ENCODE measurements at regions not wholly inside any gene's neighbourhood (a gene's known extent, or its start where the extent isn't known, plus 50 kb on each side); places are given as distances from the start of the nearest gene placed in this dataset.
"Not testable (repeated sequence)": the region's sequence is repeated elsewhere in the genome, so short reads cannot be mapped to it uniquely, and the experiment has no call there.

- DNase-seq (ENCODE audit: low read depth in 2 of 2), result no peak
Measured at GRCh38 chr12:115898670-115899069, 378.8 kb downstream of the MED13L start.

DNA sequence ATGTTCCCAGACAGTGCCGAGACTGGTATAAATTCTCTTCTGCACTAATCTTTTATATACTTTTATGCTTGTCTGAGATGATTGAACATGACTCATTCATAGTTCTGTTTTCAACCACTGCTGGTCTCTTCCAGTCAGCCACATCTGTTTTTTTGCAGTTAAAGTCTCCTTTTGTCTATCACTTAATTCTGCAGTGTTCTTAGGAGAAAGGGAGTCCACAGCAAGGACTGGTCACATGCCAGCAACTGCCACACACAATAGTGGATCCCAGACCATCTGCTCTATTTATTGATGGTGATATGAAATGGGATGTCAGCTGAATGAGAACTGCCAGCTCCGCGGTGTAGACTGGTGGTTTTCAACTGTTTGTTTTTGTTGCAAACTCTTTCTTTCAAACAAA lies 379.8 kb downstream of the MED13L start:
- no peak for DNase-seq (ENCODE audit: low read depth in 2 of 2)

DNA sequence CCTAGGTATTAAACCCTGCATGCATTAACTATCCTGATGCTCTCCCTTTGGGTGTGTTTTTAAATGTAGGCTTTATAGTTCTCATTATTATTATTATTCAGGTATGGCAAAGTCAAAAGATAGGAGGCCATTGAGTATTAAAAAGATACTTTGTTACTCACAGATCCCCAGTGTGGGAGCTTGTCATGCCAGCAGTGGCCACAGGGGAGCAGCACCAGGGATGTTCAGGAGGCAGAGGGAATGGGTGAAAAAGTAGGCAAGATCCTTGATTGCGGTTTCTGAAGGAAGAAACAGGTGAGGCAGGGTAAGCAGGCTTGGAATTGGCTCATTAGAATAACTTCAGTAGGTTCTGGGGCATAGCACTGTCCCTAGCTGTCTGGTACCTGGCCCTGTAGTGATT lies 382.2 kb downstream of the MED13L start:
- no peak for DNase-seq (ENCODE audit: low read depth in 2 of 2)

GRCh38 chr12:115891556-115892164 lies 385.8 kb downstream of the MED13L start:
- DNase-seq (ENCODE audit: low read depth in 2 of 2), result no peak

DNA sequence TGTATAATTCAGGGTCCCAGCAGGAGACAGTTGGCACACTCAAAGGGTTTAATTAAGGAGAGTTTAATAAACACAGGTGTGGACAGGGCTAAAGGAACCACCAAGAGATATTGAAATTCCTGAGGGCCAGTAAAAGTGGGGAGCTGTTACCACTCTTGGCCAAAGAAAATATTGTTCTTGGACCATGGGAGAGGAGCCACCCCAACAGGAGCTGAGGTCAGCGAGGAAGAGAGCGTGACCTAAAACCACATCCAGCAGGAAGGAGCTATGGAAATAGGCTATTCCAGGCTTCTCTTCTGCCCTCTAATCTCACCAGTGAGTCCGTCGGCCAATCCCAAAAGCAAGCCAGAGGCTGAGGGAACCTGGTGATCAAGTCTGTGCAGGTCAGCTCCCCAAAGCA lies 390.8 kb downstream of the MED13L start:
- DNase-seq (ENCODE audit: low read depth in 2 of 2), result no peak

DNA sequence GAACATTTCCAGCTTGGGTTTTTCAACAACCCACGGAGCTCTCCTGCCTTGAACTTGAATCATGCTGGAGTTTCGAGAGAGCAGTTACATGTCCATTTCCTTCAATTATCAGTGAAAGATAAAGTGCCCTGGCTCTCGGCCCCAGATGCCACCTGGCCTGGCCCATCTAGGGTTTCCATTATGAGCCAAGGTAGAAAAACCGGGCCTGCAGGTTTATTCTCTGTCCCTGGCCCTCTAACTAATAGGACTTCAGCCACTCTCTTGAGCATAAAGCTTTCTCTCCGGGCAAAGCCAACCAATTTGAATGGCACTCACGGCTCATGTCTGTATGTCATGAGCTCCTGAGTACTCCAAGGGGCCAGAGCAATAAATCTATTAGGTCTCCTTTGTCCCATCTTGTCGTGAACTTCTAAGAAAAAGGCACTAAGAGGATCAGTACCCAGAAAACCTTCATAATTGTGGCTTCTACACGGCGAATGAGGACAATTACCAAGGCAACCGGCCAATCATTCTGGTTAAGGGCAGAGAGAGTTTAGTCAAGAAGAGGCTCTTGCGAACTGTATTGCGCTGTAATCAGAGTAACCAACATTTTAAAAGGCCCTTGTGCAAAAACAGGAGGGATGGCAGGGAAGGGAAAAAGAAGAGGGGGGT lies 392.3 kb downstream of the MED13L start:
- DNase-seq (ENCODE audit: low read depth in 2 of 2), result no peak

- no peak for DNase-seq (ENCODE audit: low read depth in 2 of 2)
Measured at GRCh38 chr12:115882936-115883335, 394.6 kb downstream of the MED13L start.

- no peak for DNase-seq (ENCODE audit: low read depth in 2 of 2)
Measured at GRCh38 chr12:115880238-115880637, 397.3 kb downstream of the MED13L start.

GRCh38 chr12:115879354-115879753 lies 398.1 kb downstream of the MED13L start:
- DNase-seq (ENCODE audit: low read depth in 2 of 2), result no peak

DNA sequence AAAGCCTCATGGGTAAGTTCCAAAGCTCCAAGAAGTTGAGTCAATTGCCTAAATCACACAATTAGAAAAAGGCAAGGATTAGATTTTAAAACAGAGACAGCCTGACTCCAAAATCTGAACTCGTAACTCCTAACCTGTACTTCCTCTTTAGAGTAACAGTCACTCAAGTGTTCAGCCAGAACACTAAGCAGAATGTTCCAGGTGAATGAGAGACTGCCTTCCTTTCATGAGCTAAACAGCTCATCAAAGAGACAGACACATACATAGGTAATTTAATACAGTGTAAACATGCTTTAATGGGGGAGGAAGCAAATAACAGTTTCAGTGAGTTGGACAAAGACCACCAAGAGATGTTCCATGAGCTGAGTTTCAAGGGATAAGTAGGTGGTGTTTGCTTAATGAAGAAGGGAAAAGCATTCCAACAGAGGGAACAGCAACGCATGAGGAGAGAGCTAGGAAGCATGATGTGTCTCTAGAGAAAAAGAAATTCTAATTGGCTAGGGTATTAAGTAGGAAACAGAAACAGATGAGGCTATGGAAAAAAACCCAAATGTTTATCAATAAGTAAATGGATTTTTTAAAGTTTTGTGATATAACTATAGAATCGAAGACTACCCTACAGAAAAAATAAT lies 403.9 kb downstream of the MED13L start:
- DNase-seq (ENCODE audit: low read depth in 2 of 2), result no peak

DNA sequence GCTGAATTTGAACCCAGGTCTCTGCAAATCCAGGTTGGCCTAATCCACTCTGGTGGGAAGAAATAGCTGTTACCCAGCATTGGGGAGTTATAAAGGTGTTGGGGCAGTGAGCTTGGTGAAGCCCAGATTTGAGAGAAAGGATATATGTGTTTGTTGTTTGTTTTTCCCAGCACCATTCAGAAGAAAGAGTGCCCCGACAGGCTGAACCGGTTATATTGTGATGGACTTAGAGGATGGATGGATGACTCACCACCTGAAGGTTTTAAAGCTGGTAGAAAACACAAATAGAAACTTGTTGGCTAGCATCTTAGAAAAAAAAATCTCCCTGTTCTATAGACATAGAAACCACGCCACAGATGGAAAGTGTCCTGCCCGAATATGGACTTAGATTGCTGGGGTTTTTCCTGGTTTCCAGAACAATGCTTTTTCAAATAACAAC lies 404.6 kb downstream of the MED13L start:
- no peak for DNase-seq (ENCODE audit: low read depth in 2 of 2)

DNA sequence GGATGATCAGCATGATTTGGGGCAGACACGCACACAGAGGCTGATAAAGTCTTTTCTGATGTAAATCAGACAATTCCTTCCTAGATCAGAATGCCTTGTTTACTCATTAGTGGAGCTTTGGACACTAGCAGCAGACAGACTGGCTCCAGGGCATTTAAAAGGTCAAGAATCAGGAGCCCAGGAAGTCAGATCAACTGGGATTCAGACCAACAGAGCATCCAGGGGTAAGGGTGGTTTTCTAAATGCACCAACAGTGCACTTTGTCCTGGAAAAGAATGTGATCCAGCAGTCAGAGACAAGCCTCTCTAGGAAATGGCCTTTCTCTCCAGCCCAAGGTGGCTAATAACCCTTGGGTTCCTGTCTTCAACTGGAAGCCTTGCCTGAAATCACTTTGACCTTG lies 405.3 kb downstream of the MED13L start:
- DNase-seq (ENCODE audit: low read depth in 2 of 2), result no peak

- DNase-seq (ENCODE audit: low read depth in 2 of 2), result no peak
Measured at GRCh38 chr12:115871714-115872113, 405.8 kb downstream of the MED13L start.

DNA sequence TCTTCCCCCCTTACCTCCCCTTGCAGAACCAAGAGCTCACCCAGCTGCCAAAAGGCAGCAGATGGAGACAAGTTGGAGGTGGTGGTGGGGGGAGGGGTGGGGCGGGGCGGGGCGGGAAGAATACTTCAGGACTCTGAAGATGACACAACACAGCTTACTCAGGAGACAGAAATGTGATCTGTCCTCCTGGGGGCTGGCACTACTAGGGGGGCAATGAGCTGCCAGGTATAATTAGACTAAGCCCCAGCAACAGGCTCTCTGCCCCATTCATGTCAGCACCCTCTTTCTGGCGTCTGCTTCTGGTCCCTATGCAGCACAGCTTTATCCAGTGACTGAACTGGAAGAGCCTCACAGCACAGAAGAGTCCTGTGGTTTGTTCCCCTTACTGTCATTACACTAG lies 407.0 kb downstream of the MED13L start:
- DNase-seq (ENCODE audit: low read depth in 2 of 2), result no peak

DNA sequence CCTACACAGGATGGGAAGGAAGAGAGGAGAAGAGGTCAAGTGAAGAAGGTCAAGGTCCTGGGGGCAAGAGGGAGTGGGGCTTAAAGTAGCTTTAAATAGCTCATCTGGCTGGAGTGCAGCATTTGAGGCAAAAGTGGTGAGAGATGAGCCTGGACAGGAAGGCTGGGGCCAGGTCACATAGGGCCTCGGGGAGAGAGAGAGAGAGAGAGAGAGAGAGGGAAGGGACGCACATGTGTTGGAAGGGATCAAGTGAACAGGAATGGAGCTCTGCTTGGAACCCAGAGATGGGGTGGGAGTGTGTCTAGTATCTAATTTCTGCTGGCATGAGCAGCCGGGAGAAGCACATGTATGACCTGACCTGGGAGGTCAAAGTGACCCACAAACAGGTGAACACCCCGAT lies 407.5 kb downstream of the MED13L start:
- no peak for DNase-seq (ENCODE audit: low read depth in 2 of 2)

- DNase-seq (ENCODE audit: low read depth in 2 of 2), result no peak
Measured at GRCh38 chr12:115869604-115870003, 407.9 kb downstream of the MED13L start.

DNA sequence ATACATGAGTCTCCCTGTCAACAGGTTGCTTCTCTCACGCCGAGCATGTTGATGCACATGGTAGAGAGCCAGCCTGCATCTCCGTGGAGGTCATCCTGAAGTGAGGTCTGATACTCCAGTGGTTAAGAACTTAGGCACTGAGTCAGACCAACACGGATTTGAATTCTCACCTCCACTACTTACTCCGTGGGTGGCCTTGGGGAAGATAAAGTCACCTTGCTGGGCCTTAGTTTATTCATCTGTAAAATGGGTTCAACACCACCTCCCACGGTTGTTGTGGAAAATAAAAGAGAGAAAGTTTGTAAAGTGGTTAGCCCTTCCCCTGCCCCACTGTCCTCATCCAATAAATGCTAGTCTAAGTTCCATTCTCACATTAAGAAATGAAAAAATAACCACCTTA lies 408.9 kb downstream of the MED13L start:
- no peak for DNase-seq (ENCODE audit: low read depth in 2 of 2)

GRCh38 chr12:115867854-115868253 lies 409.6 kb downstream of the MED13L start:
- no peak for DNase-seq (ENCODE audit: low read depth in 2 of 2)

DNA sequence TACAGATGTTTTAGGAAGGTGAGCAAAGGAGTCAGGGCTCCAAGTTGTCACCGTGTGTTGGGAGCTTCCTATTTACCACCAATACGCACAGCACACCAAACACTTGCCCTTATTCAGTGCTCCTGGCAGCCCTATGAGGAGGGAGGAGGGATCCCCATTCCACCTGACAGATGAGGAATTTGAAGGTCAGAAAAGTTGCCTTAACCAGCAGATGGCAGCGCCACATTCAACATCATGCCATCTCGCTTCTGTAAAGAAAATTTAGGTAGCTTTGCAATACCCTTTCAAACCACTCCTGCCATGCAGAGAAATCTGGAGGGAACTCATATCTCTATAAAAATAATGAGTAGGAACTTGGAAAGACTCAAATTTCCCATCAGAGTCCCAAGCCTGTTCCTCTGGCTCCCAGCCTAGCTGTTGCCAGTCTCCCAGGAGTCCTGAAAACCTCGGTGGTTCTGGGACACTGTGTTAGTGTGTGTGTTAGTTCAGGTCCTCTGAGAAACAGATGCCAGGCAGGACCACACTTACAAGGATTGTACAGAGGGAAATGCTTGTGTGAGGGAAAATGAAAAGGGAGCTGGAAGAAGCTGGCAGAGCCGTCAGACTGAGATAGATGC lies 410.5 kb downstream of the MED13L start:
- no peak for DNase-seq (ENCODE audit: low read depth in 2 of 2)

DNA sequence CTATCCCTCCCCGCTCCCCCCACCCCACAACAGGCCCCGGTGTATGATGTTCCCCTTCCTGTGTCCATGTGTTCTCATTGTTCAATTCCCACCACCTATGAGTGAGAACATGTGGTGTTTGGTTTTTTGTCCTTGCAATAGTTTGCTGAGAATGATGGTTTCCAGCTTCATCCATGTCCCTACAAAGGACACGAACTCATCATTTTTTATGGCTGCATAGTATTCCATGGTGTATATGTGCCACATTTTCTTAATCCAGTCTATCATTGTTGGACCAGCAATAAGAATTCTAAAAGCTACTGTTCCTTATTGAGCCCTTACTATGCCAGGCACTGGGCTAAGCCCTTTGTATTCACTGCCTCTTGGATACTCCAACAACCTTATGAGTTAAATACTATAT lies 411.2 kb downstream of the MED13L start:
- not testable (repeated sequence) for DNase-seq (ENCODE audit: low read depth in 2 of 2)

GRCh38 chr12:115864396-115864795 lies 413.1 kb downstream of the MED13L start:
- DNase-seq (ENCODE audit: low read depth in 2 of 2), result no peak

DNA sequence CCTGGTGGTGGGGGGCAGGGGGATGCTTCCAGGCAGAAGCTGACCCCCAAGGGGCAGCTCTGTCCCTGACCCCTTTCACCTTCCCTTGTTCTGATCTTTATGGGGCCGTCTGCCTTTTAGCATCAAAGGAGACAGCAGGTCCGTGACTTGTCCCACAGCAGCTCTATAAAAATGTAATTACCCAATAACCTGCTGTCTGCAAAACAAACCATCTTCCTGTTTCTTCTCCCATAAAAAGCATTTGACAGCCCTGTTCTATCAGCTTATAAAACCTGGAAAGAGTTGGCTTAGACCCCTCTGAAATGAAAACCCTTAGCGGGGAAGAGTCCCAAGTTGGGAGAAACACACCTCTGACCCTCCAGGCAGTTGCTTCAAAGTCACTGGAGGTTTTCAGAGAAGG lies 416.9 kb downstream of the MED13L start:
- no peak for DNase-seq (ENCODE audit: low read depth in 2 of 2)

GRCh38 chr12:115859231-115859630 lies 418.3 kb downstream of the MED13L start:
- DNase-seq (ENCODE audit: low read depth in 2 of 2), result no peak

All from stimulated activated CD4-positive, alpha-beta T cell treated with anti-CD3 and anti-CD28 coated beads, Interleukin-15, amount 100 ng/mL, for 48 hours (primary cell).